SH-SY5Y (cell line): ENCODE measurements at regions not wholly inside any gene's neighbourhood (a gene's known extent, or its start where the extent isn't known, plus 50 kb on each side); places are given as distances from the start of the nearest gene placed in this dataset.
A peak's percentile ranks its signal among the peaks of the same experiment; 100 is the strongest.

Experiments used
- GATA2 ChIP-seq: IDR thresholded peaks from 2 replicates; pipeline ENCODE4 v1.6.1; 2011; ENCODE audit warnings: mild to moderate bottlenecking, low read depth, low read length
- GATA3 ChIP-seq: IDR thresholded peaks from 2 replicates; pipeline ENCODE4 v1.6.1; 2011; ENCODE audit warnings: low read depth, mild to moderate bottlenecking, low read length, moderate library complexity

GRCh38 chr9:19641046-19641445 lies 147.8 kb downstream of the SLC24A2 start:
- TF ChIP-seq GATA3 (no peak), GATA2 (no peak)

DNA sequence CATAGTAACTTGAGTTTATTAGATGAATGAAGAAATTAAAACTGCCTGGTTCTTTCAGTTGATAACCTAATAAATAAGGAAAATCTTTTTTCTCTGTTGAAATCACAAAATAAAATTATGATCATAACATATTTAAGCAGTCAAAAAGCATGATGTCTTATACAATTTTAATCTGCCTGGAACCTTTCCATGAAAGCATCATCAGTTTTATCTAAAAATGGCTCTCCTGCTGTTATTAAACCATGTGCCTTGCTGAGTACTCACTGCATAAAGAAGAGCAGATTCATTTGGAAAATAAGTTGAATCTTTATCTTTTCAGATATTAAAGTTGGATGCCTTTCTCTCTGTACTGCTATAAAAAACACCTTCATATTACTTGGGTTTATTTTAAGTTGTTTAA lies 148.8 kb downstream of the SLC24A2 start:
- TF ChIP-seq GATA2 (no peak), GATA3 (no peak)

DNA sequence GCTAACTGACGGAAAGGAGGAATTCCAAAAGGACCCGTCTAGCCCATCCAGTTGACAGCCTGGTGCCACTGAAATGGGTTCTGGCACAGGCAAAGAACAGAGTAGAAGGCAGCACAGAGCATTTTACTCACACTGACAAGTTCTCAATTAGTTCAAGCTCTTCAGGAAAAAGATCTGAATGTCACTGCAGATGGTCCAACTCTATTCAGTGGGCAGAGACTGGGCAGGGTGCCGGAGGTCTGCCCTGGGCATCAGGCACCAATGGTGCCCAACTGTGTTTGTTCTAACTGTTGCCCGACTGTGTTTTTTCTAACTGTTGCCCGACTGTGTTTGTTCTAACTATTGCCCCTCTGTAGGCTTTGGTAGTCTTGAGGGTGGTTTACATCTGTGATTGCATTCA lies 151.8 kb downstream of the SLC24A2 start:
- TF ChIP-seq GATA3 = no peak
- TF ChIP-seq GATA2 = no peak

- TF ChIP-seq GATA3 (peak; percentile 98), GATA2 (peak; percentile 91)
These were observed 154.0 kb downstream of the SLC24A2 start for GRCh38 chr9:19634881-19635280.

GRCh38 chr9:19631181-19631580 lies 157.7 kb downstream of the SLC24A2 start:
- no peak for TF ChIP-seq GATA2
- TF ChIP-seq GATA3 = no peak

DNA sequence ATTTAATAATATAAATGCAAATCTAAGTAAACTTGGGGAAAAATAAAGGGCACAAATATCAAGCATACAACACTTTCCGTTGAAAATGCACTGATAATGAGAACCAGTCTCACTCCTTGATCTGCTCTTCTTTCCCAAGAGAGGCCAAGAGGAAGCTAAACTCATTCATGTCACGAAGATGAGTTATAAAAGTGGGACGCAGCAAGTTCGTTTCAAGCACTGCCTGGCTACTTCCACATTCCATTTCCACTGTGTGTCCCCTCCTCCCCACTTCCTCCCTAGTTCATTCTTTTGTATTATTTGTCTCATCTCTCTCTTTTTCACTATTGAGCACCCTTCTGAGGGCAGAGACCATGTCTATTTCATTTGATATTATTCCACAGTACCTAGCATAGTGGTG lies 158.1 kb downstream of the SLC24A2 start:
- no peak for TF ChIP-seq GATA2
- TF ChIP-seq GATA3 = no peak

DNA sequence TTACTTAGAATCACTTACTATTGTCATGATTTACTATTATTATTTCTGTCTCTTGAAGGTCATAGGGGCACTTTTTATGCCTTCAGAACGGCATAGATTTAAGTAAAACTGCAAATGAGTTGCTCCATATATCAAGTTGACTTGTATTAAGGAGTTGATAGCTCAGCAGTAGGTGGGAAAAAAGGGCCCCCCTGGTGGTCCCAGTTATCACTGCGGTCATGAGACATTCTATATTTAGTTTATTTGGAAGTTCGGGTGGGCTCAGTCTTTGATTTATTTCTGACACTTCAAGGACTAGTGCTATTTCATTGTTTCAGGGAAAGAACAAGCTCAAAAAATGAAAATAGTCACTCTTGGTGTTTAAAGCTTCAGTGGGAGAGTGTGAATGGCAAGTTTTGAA lies 159.3 kb downstream of the SLC24A2 start:
- TF ChIP-seq GATA3 (no peak), GATA2 (no peak)

DNA sequence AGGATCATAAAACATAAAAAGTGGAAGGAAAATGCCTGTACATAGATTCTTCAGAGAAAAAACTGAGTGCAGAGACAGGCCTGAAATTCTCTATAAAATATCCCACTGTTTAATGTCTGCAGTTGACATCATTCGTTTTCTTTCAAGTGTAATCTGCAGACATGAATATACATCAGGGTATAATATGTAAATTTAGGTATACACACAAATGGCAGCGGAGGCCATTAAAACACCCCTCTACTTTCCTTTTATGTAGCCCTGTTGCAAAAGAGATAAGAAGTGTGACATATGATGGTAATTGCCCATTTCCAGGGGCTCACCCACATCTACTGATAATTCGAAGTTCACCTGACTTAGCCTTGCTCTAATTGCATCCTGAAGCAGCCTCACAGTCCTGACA lies 164.3 kb downstream of the SLC24A2 start:
- TF ChIP-seq GATA2 (no peak), GATA3 (no peak)

DNA sequence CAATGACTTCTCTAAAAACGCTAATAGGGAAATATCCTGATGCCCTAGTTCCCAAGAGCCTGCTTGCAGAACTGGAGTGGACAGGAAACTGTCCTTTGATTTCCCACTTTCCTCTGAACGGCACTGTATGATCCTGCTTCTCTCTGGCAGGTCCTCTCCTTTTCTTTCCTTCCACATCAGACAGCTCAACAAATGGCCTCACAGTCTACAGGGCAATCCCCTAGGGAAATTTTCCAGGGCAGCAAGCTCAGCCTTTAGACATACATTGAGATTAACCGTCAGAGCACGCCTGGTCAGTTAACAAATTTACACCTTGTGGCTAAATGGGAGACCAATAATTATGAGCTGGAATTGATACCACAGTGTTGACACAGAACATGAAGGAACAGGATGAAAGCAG lies 164.9 kb downstream of the SLC24A2 start:
- TF ChIP-seq GATA3 (no peak), GATA2 (no peak)

- no peak for TF ChIP-seq GATA3
- no peak for TF ChIP-seq GATA2
These were observed 168.5 kb downstream of the SLC24A2 start for GRCh38 chr9:19620326-19620725.

DNA sequence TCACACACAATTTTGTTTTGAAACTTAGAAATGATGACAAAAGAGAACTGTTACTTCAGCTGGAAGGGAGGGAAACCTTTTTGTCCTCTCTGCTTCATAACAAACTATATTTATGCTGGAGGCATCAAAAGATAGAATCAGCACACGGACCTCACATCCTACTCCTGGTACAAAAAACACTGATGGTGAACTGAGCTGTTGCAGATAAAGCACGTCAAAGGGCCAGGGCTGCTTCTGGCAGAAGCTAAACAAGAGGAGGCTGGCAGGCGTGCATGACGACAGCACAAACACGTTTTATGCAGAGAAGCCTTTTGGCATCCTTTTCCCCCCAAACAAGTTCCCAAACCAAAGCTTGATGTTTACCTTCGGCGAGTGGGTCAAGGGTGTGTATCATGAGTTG lies 169.6 kb downstream of the SLC24A2 start:
- TF ChIP-seq GATA2 (peak; percentile 81), GATA3 (peak; percentile 71)

- no peak for TF ChIP-seq GATA3
- TF ChIP-seq GATA2 = no peak
These were observed 170.0 kb downstream of the SLC24A2 start for GRCh38 chr9:19618816-19619215.

GRCh38 chr9:19615036-19615624 lies 173.7 kb downstream of the SLC24A2 start:
- TF ChIP-seq GATA2 = no peak

DNA sequence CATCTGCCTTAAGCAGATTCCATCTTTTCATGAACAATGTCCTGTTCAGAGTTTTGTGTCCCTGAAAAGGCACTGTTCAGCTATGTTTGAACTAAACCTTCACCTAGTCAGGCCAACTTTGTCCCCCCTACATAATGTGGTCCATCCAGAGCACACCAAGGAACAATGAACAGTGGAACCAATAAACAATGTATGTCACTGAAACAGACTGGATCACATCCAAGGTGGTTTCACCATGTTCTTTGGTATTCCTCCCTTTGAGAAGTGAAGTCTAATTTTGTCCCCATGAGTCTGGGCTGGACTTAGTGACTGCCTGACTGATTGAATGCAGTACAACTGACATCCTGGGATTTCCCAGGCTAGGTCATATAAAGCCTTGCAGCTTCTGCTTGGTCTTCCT lies 174.5 kb downstream of the SLC24A2 start:
- TF ChIP-seq GATA2 (no peak), GATA3 (no peak)

DNA sequence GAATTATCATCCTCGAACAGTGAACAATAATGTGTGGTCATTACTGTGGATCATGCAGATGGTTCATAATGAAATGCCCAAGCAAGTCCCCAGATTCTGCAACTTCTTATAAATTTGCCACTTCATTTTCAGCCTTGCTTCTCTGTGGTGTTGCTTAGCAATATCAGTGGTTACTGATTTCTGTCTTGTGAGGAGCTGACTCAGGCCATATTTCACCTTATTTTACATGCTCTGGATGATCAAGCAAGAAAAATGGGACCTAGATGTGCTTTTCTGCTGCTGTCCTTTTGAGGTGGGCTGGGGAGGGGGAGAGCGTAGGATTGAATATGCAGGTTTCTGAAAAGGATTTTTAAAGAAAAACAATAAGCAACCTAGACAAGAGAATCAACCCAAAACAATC lies 188.3 kb downstream of the SLC24A2 start:
- TF ChIP-seq GATA3 (no peak), GATA2 (no peak)

DNA sequence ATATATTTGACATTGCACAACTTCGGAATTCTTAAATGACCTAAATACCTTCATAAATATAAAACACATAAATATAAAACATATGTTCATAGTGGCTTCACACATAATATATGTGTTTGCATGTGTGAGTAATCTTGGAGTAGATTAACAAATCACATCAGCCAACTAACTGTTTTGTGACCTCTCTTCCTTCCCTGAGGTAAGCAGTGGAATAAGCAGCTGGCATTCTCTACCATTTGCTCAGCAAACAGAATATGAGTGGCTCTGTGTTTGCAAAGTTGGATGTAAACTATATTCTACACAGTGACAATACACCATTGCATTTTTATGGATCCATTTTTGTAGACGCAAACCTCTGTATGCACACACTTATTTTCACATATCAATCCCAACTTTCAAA lies 189.9 kb downstream of the ACER2 start:
- no peak for TF ChIP-seq GATA3
